SJSA1 (cell line): ENCODE measurements at regions not wholly inside any gene's neighbourhood (a gene's known extent, or its start where the extent isn't known, plus 50 kb on each side); places are given as distances from the start of the nearest gene placed in this dataset.

Experiments used
- DNase-seq, 2 experiments: peaks; one replicate each; pipeline ENCODE4 v3.0.0-alpha.2; 2015 to 2020; ENCODE audit warnings: low spot score in 2 of 2, low read depth in 1 of 2
- H3K27ac ChIP-seq: fragments of 250-450 bp; sonication (Bioruptor Pico); 2 replicates; pipeline ENCODE4 v1.5.1; 2020; ENCODE audit warnings: mild to moderate bottlenecking, moderate library complexity
- H3K27me3 ChIP-seq: fragments of 250-450 bp; sonication (Bioruptor Pico); replicated peaks from 2 replicates; pipeline ENCODE4 v1.5.1; 2020; ENCODE audit warnings: mild to moderate bottlenecking, moderate library complexity
- H3K36me3 ChIP-seq: fragments of 250-450 bp; sonication (Bioruptor Pico); 2 replicates; pipeline ENCODE4 v1.5.1; 2020; ENCODE audit warnings: mild to moderate bottlenecking
- H3K4me1 ChIP-seq: fragments of 250-450 bp; sonication (Bioruptor Pico); replicated peaks from 2 replicates; pipeline ENCODE4 v1.6.1; 2021; ENCODE audit warnings: mild to moderate bottlenecking
- H3K4me3 ChIP-seq: fragments of 250-450 bp; sonication (Bioruptor Pico); 2 replicates; pipeline ENCODE4 v1.5.1; 2020; ENCODE audit warnings: mild to moderate bottlenecking
- H3K9me3 ChIP-seq: fragments of 250-450 bp; sonication (Bioruptor Pico); replicated peaks from 2 replicates; pipeline ENCODE4 v1.5.1; 2020; ENCODE audit warnings: mild to moderate bottlenecking

GRCh38 chr4:18318682-18319388, 297.3 kb upstream of the LCORL start:
- no peaks in the 10 kb centered on the region; the same call in 1 of the 2 replicates for H3K27me3 ChIP-seq
- no peaks in the 10 kb centered on the region for H3K36me3 ChIP-seq
- no peaks in the 10 kb centered on the region for H3K4me1 ChIP-seq
- DNase-seq = no peak
- H3K9me3 ChIP-seq = peaks cover 8% of the 10 kb centered on the region; the same call in 1 of the 2 replicates
- H3K27ac ChIP-seq = no peak overlapping the region
- H3K4me3 ChIP-seq = no peak overlapping the region

- Histone ChIP-seq H3K36me3 (no peaks in the 10 kb centered on the region), H3K27ac (no peak overlapping the region), H3K4me3 (no peak overlapping the region), H3K27me3 (no peaks in the 10 kb centered on the region; the same call in 1 of the 2 replicates), H3K4me1 (no peaks in the 10 kb centered on the region), H3K9me3 (peaks cover 6% of the 10 kb centered on the region)
- no peak for DNase-seq
Observed at GRCh38 chr4:18314731-18315130, 293.2 kb upstream of the LCORL start.

GRCh38 chr4:18297684-18298083, 276.1 kb upstream of the LCORL start:
- no peak for DNase-seq
- no peaks in the 10 kb centered on the region for H3K36me3 ChIP-seq
- no peaks in the 10 kb centered on the region for H3K4me1 ChIP-seq
- H3K27me3 ChIP-seq = no peaks in the 10 kb centered on the region
- no peak overlapping the region for H3K4me3 ChIP-seq
- peaks cover 11% of the 10 kb centered on the region for H3K9me3 ChIP-seq
- no peak overlapping the region for H3K27ac ChIP-seq

GRCh38 chr4:18296411-18296810, 274.9 kb upstream of the LCORL start:
- H3K36me3 ChIP-seq = no peaks in the 10 kb centered on the region
- H3K4me3 ChIP-seq = no peak overlapping the region
- peaks cover 16% of the 10 kb centered on the region for H3K9me3 ChIP-seq
- no peaks in the 10 kb centered on the region for H3K27me3 ChIP-seq
- no peak for DNase-seq
- H3K27ac ChIP-seq = no peak overlapping the region
- H3K4me1 ChIP-seq = no peaks in the 10 kb centered on the region

GRCh38 chr4:18294846-18295245, 273.3 kb upstream of the LCORL start:
- DNase-seq = no peak
- Histone ChIP-seq H3K36me3 (no peaks in the 10 kb centered on the region), H3K4me3 (no peak overlapping the region), H3K4me1 (no peaks in the 10 kb centered on the region), H3K9me3 (peaks cover 16% of the 10 kb centered on the region), H3K27ac (no peak overlapping the region), H3K27me3 (no peaks in the 10 kb centered on the region)

GRCh38 chr4:18294021-18294420, 272.5 kb upstream of the LCORL start:
- no peaks in the 10 kb centered on the region for H3K4me1 ChIP-seq

GRCh38 chr4:18292411-18292810, 270.9 kb upstream of the LCORL start:
- Histone ChIP-seq H3K27me3 (no peaks in the 10 kb centered on the region), H3K36me3 (no peaks in the 10 kb centered on the region), H3K4me1 (no peaks in the 10 kb centered on the region), H3K27ac (no peak overlapping the region), H3K4me3 (no peak overlapping the region), H3K9me3 (peaks cover 22% of the 10 kb centered on the region)
- DNase-seq = no peak

More at GRCh38 chr4:18294021-18294420, 272.5 kb upstream of the LCORL start:
- Histone ChIP-seq H3K27ac (no peak overlapping the region), H3K4me3 (no peak overlapping the region), H3K27me3 (no peaks in the 10 kb centered on the region), H3K36me3 (no peaks in the 10 kb centered on the region), H3K9me3 (peaks cover 16% of the 10 kb centered on the region)
- DNase-seq = no peak

- H3K4me1 ChIP-seq = no peaks in the 10 kb centered on the region
- DNase-seq = no peak
- H3K36me3 ChIP-seq = no peaks in the 10 kb centered on the region
- no peak overlapping the region for H3K4me3 ChIP-seq
- no peak overlapping the region for H3K27ac ChIP-seq
- H3K27me3 ChIP-seq = no peaks in the 10 kb centered on the region
- H3K9me3 ChIP-seq = peaks cover 22% of the 10 kb centered on the region
Observed at GRCh38 chr4:18291981-18292380, 270.4 kb upstream of the LCORL start.

GRCh38 chr4:18291256-18291655, 269.7 kb upstream of the LCORL start:
- H3K27ac ChIP-seq = no peak overlapping the region
- no peak overlapping the region for H3K4me3 ChIP-seq
- H3K27me3 ChIP-seq = no peaks in the 10 kb centered on the region
- no peaks in the 10 kb centered on the region for H3K36me3 ChIP-seq
- peaks cover 22% of the 10 kb centered on the region for H3K9me3 ChIP-seq
- no peak for DNase-seq
- no peaks in the 10 kb centered on the region for H3K4me1 ChIP-seq

- Histone ChIP-seq H3K4me1 (no peaks in the 10 kb centered on the region), H3K9me3 (peaks cover 27% of the 10 kb centered on the region), H3K27ac (no peak overlapping the region), H3K27me3 (no peaks in the 10 kb centered on the region), H3K4me3 (no peak overlapping the region), H3K36me3 (no peaks in the 10 kb centered on the region)
- no peak for DNase-seq
Observed at GRCh38 chr4:18285357-18285756, 263.8 kb upstream of the LCORL start.

GRCh38 chr4:18278244-18278643, 256.7 kb upstream of the LCORL start:
- H3K27ac ChIP-seq = no peak overlapping the region
- no peak overlapping the region for H3K4me3 ChIP-seq
- DNase-seq = no peak
- no peaks in the 10 kb centered on the region for H3K27me3 ChIP-seq
- H3K4me1 ChIP-seq = no peaks in the 10 kb centered on the region
- peaks cover 32% of the 10 kb centered on the region for H3K9me3 ChIP-seq
- H3K36me3 ChIP-seq = no peaks in the 10 kb centered on the region

- H3K27me3 ChIP-seq = no peaks in the 10 kb centered on the region
- no peak overlapping the region for H3K27ac ChIP-seq
- no peak for DNase-seq
- no peaks in the 10 kb centered on the region for H3K36me3 ChIP-seq
- H3K4me1 ChIP-seq = no peaks in the 10 kb centered on the region
- peaks cover 33% of the 10 kb centered on the region for H3K9me3 ChIP-seq
- no peak overlapping the region for H3K4me3 ChIP-seq
Observed at GRCh38 chr4:18262832-18263231, 241.3 kb upstream of the LCORL start.

- H3K36me3 ChIP-seq = no peaks in the 10 kb centered on the region
Observed at GRCh38 chr4:18252052-18252451, 230.5 kb upstream of the LCORL start.

GRCh38 chr4:18250564-18250963, 229.0 kb upstream of the LCORL start:
- no peak for DNase-seq
- Histone ChIP-seq H3K9me3 (peaks cover 6% of the 10 kb centered on the region; the same call in 1 of the 2 replicates), H3K27ac (no peak overlapping the region), H3K4me3 (no peak overlapping the region), H3K4me1 (no peaks in the 10 kb centered on the region), H3K27me3 (no peaks in the 10 kb centered on the region), H3K36me3 (no peaks in the 10 kb centered on the region)

More at GRCh38 chr4:18252052-18252451, 230.5 kb upstream of the LCORL start:
- H3K9me3 ChIP-seq = peaks cover 4% of the 10 kb centered on the region; the same call in 1 of the 2 replicates
- no peak overlapping the region for H3K4me3 ChIP-seq
- H3K4me1 ChIP-seq = no peaks in the 10 kb centered on the region
- H3K27ac ChIP-seq = no peak overlapping the region
- DNase-seq = no peak
- no peaks in the 10 kb centered on the region for H3K27me3 ChIP-seq

- Histone ChIP-seq H3K4me3 (no peak overlapping the region), H3K36me3 (no peaks in the 10 kb centered on the region), H3K27me3 (no peaks in the 10 kb centered on the region), H3K9me3 (peaks cover 5% of the 10 kb centered on the region; the same call in 1 of the 2 replicates), H3K4me1 (no peaks in the 10 kb centered on the region), H3K27ac (no peak overlapping the region)
- no peak for DNase-seq
Observed at GRCh38 chr4:18248611-18249010, 227.1 kb upstream of the LCORL start.
